MCF 10A (cell line): ENCODE measurements at regions not wholly inside any gene's neighbourhood (a gene's known extent, or its start where the extent isn't known, plus 50 kb on each side); places are given as distances from the start of the nearest gene placed in this dataset.

Experiments
- BruUV-seq: library from RNA; stranded (reverse); fragments of 400-500 nt; replicated peaks from 2 replicates; lab custom pipeline; 2021; lab: Mats Ljungman, UMichigan
- CTCF ChIA-PET: fragments of 300-600 bp; sonication (Branson Sonifier 250); formaldehyde crosslinking; extraction: SDS; loops from one replicate; lab custom pipeline; 2021; ENCODE audit warnings: antibody characterized with exemption, inconsistent platforms; lab: Yijun Ruan, JAX
- POLR2A ChIA-PET: fragments of 300-600, 350-650 bp; sonication (Branson Sonifier 250); formaldehyde crosslinking; extraction: SDS; loops from one replicate; lab custom pipeline; 2020; ENCODE audit warnings: antibody characterized with exemption, inconsistent platforms; lab: Yijun Ruan, JAX
- DNase-seq: peaks from one replicate; pipeline ENCODE4 v3.0.0-alpha.2; 2018; ENCODE audit not compliant: unreplicated experiment
- H3K27ac Mint-ChIP-seq: one replicate; pipeline ENCODE4 v1.8.0; 2022; ENCODE audit warnings: mild to moderate bottlenecking, low read depth, mixed read lengths; ENCODE audit not compliant: unreplicated experiment
- H3K27me3 Mint-ChIP-seq: one replicate; pipeline ENCODE4 v1.8.0; 2022; ENCODE audit warnings: mixed read lengths; ENCODE audit not compliant: insufficient read depth, unreplicated experiment
- H3K36me3 Mint-ChIP-seq: one replicate; pipeline ENCODE4 v1.8.0; 2022; ENCODE audit warnings: mild to moderate bottlenecking, moderate library complexity, mixed read lengths; ENCODE audit not compliant: insufficient read depth, unreplicated experiment
- H3K4me1 Mint-ChIP-seq: one replicate; pipeline ENCODE4 v1.8.0; 2022; ENCODE audit warnings: mixed read lengths; ENCODE audit not compliant: insufficient read depth, unreplicated experiment
- H3K4me3 Mint-ChIP-seq: one replicate; pipeline ENCODE4 v1.8.0; 2022; ENCODE audit warnings: mild to moderate bottlenecking, moderate library complexity, mixed read lengths; ENCODE audit not compliant: unreplicated experiment
- H3K9me3 Mint-ChIP-seq: one replicate; pipeline ENCODE4 v1.8.0; 2022; ENCODE audit warnings: mixed read lengths; ENCODE audit not compliant: unreplicated experiment
- intact Hi-C: fragments of 100-400 bp; cut with micrococcal nuclease; formaldehyde crosslinking; loops from 2 replicates; pipeline ENCODE4 v1.14.1; 2022
- TF ChIP-seq, protein P1 (sequence below): fragments of 200-600 bp; IDR thresholded peaks from one replicate; pipeline ENCODE4 v1.8.0; 2022; ENCODE audit warnings: antibody characterized with exemption, mild to moderate bottlenecking; ENCODE audit not compliant: unreplicated experiment

- H3K36me3 Mint-ChIP-seq, result no peaks in the 10 kb centered on the region
- intact Hi-C loops, result no loop called here
- H3K9me3 Mint-ChIP-seq, result no peaks in the 10 kb centered on the region
- H3K4me1 Mint-ChIP-seq, result no peaks in the 10 kb centered on the region
- POLR2A ChIA-PET, result no interaction called here
- BruUV-seq, result no TSS peak
- CTCF ChIA-PET, result no interaction called here
- H3K27me3 Mint-ChIP-seq, result no peaks in the 10 kb centered on the region
- no peak for DNase-seq
- H3K4me3 Mint-ChIP-seq, result no peak overlapping the region
- TF ChIP-seq, protein P1, sequence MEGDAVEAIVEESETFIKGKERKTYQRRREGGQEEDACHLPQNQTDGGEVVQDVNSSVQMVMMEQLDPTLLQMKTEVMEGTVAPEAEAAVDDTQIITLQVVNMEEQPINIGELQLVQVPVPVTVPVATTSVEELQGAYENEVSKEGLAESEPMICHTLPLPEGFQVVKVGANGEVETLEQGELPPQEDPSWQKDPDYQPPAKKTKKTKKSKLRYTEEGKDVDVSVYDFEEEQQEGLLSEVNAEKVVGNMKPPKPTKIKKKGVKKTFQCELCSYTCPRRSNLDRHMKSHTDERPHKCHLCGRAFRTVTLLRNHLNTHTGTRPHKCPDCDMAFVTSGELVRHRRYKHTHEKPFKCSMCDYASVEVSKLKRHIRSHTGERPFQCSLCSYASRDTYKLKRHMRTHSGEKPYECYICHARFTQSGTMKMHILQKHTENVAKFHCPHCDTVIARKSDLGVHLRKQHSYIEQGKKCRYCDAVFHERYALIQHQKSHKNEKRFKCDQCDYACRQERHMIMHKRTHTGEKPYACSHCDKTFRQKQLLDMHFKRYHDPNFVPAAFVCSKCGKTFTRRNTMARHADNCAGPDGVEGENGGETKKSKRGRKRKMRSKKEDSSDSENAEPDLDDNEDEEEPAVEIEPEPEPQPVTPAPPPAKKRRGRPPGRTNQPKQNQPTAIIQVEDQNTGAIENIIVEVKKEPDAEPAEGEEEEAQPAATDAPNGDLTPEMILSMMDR, result no peak
- no peak overlapping the region for H3K27ac Mint-ChIP-seq
Measured at GRCh38 chr3:80983753-80984152, 777.7 kb downstream of the GBE1 start.

DNA sequence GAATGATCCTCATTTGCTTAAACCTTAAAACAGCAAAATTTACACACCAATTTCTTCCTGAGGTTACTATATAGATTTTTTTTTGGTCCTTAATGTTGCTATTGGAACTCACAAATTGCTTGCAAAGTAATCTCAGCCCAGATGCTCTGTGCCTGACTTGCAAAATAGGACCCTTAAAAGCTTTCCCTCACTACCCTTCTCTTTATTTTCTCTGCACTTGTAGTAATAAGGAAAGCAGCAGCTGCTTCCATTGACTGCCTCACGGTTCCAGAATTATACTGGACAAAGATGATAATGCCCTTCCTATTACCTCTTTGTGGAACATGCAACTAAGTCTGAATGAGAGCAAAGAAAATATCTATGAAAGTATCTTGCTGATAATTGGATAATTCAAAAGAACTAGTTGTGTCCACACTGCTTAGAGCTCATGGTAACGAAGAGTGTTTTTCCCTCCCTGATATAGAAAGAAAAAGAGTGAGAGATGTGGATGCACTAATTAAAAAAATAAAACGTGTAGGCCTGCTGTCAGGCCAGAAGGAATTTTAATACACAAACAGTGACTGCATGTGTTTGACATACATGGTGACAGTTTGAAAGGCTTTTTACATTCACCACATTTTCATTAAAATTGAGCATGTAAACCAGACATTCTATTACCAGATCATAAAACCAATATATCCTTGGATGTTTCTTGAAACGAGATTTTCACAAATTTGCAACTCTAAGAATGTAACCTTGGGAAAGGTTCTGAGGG, 783.1 kb downstream of the GBE1 start:
- BruUV-seq, result no TSS peak
- H3K4me3 Mint-ChIP-seq, result no peak overlapping the region
- H3K9me3 Mint-ChIP-seq, result no peaks in the 10 kb centered on the region
- TF ChIP-seq, protein P1, result no peak
- H3K4me1 Mint-ChIP-seq, result no peaks in the 10 kb centered on the region
- no peak overlapping the region for H3K27ac Mint-ChIP-seq
- intact Hi-C loops, result no loop called here
- H3K27me3 Mint-ChIP-seq, result no peaks in the 10 kb centered on the region
- ChIA-PET POLR2A (no interaction called here), CTCF (interaction anchor here (0.7 kb wide), 2 partner anchors 19 to 55 kb away, joined by 3 to 4 read pairs; no protein-coding TSS in a partner anchor)
- no peaks in the 10 kb centered on the region for H3K36me3 Mint-ChIP-seq
- no peak for DNase-seq

GRCh38 chr3:80970292-80970691, 791.2 kb downstream of the GBE1 start:
- Mint-ChIP-seq H3K36me3 (no peaks in the 10 kb centered on the region), H3K27ac (no peak overlapping the region), H3K4me1 (no peaks in the 10 kb centered on the region), H3K9me3 (no peaks in the 10 kb centered on the region), H3K4me3 (no peak overlapping the region), H3K27me3 (no peaks in the 10 kb centered on the region)
- CTCF ChIA-PET, result no interaction called here
- POLR2A ChIA-PET, result no interaction called here
- TF ChIP-seq, protein P1, result no peak
- no peak for DNase-seq
- intact Hi-C loops, result no loop called here
- BruUV-seq, result no TSS peak

- H3K27ac Mint-ChIP-seq, result no peak overlapping the region
- ChIA-PET POLR2A (no interaction called here), CTCF (no interaction called here)
- TF ChIP-seq, protein P1, result no peak
- H3K4me3 Mint-ChIP-seq, result no peak overlapping the region
- DNase-seq, result no peak
- H3K27me3 Mint-ChIP-seq, result no peaks in the 10 kb centered on the region
- H3K9me3 Mint-ChIP-seq, result no peaks in the 10 kb centered on the region
- no peaks in the 10 kb centered on the region for H3K4me1 Mint-ChIP-seq
- no TSS peak for BruUV-seq
- intact Hi-C loops, result no loop called here
- no peaks in the 10 kb centered on the region for H3K36me3 Mint-ChIP-seq
Measured at GRCh38 chr3:80929576-80929975, 831.9 kb downstream of the GBE1 start.
